GM18502 (cell line): ENCODE measurements at regions not wholly inside any gene's neighbourhood (a gene's known extent, or its start where the extent isn't known, plus 50 kb on each side); places are given as distances from the start of the nearest gene placed in this dataset.

Source experiments
- ATAC-seq: cut with Tn5 transposase; IDR thresholded peaks from one replicate; pipeline ENCODE4 v1.9.1; 2021; ENCODE audit warnings: mild to moderate bottlenecking; ENCODE audit not compliant: unreplicated experiment, poor library complexity

GRCh38 chr6:159450815-159451465 lies 242.1 kb downstream of the SOD2 start:
- ATAC-seq, result no peak

DNA sequence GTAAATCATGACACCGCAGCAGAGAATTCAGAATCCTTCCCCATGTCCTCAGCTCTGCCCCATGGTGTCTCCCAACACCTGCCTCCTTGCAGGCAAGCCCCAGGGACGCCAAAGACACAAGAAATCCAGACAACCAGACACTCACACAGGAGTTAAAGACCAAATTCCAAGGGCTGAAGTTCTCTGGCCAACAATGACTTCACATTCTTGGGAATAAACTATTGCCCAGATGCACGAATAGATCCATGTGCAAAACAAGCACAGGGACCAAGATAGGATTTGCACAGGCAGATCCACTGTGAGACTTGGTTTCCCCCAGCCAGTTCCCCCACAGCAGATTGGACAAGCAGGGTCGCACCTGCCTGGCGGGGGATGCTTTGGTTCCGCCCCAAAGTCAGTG lies 246.7 kb downstream of the SOD2 start:
- no peak for ATAC-seq

- ATAC-seq, result no peak
Observed at GRCh38 chr6:159445351-159445750, 247.7 kb downstream of the SOD2 start.

DNA sequence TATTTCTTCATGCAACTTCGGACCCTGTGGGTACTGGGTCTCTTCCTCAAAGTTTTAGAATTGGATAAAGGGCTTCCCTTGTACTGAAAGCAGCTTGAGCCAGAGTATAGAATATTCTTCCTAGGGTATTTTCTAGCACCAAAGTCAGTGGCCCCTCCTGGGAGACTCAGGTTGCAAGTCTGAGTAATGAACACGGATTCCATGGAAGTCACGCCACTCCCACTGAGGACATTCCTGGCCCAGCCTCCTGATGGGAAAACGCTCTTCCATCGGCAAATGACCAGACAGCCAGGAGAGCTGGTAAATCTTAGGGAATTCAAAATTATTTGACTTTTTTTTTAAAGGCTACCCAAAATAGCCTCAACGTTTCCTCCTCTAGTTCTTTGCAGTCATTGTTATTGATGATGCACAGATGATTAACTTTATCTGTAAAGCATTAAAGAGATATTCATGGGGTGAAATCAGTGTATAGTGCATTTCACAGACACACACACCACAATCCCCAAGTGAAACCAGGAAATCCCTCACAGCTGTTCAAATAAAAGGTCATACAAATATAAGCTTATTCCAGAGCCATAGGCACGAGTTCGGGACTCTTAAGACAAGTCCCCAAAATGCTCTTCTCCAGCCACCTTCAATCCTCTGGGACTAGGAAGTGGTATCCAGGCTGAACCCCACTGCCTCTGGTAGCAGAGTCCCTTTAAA lies 248.8 kb downstream of the SOD2 start:
- no peak for ATAC-seq

DNA sequence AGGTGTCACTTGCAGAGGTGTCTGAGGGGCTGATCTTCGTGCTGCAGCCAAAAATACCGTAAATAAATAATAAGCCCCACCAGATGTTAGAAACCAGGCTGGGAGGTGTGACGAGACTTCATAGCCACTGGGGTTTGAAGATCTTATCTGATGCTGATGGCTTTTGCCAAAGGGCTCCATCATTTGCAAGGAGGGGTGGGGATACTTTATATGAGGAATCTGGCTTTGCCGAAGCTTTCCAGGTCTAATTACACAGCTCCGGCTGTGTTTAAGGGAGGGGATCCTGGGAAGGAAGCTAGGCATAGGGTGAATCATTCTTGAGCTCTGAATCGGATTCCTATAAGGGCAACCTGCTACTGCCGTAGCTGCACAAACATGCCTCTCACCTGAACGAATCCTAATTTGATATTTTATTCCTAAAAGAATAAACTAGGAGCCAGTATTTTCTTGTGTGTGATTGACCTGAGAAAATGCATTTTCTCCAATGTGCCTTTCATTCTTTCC lies 249.6 kb downstream of the SOD2 start:
- ATAC-seq, result no peak

GRCh38 chr6:159441704-159441981 lies 251.4 kb downstream of the SOD2 start:
- no peak for ATAC-seq

DNA sequence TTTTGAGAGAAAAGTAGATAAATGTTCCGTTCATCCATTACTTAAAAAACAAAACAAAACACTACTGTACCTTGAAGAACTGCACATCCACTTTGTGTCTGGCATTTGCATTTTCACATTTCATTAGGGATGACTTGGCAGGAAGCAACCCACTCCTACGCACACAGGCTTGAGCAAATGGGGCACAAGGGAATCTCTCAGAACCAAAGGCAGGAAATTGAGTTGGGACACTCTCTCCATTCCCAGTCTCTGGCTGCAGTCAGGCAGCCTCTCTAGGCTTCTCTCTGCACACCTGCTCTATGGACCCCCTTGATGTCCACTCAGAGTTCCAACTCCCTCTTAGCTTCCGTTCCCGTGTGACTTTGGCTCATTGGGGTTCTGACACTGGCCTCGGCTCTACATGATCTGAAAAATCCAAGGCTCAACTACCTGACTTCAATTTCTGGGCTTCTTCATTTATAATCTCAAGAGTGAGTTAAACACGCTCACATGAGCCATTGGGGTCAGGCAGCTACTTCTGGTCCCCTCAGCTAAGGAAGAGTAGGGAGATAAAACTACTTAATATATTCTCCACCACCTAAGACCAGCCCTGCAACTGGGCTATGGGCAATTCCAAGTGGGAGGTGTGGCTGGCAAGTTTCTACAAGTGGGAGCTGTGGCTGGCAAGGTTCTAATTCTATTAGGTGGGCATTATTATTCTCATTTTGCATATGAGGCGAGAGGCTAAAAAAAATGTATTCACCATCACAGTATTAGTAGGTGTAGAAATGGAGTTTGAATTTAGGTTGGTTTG lies 251.9 kb downstream of the SOD2 start:
- no peak for ATAC-seq

GRCh38 chr6:159440349-159440748 lies 252.7 kb downstream of the SOD2 start:
- no peak for ATAC-seq

- no peak for ATAC-seq
Observed at GRCh38 chr6:159439651-159440050, 253.4 kb downstream of the SOD2 start.

DNA sequence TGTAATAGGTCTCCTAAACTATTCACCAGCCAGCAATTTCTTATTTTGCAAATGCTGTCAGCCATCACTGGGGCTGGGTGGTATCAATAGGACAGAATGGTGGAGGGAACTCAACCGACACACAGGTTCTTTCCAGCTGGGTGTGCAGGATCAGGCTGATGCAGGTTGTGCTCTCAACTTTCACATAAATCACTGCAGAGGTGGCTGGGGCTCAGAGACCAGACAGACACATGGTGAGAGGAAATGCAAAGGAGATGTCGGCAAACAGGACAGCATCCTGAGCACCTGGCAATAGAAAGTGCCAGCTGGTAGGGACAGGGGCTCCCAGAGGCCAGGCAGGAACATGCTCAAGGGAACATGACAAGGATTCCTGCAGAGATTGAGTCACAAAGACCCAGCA lies 254.9 kb downstream of the SOD2 start:
- no peak for ATAC-seq

- ATAC-seq, result no peak
Observed at GRCh38 chr6:159436581-159436980, 256.5 kb downstream of the SOD2 start.

- ATAC-seq, result no peak
Observed at GRCh38 chr6:159435701-159436100, 257.3 kb downstream of the SOD2 start.

DNA sequence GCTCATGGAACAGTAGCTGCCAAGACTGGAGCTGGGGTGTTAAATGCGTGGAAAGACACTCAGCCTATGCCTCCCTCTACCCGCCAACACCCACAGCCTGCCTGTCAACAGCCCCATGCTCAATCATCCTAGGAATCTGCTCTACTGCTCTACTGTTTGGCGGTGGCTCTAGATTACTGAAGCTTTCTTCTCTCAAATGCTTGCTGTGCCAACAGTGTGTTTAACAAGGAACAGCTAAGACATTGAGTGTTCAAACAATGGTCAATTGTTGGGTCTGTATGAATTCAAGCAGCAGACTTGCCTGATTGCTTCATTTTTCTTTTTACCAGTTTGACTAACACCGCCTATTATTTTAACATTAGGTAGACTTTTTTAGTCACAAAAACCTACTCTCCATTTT lies 258.6 kb downstream of the SOD2 start:
- no peak for ATAC-seq

DNA sequence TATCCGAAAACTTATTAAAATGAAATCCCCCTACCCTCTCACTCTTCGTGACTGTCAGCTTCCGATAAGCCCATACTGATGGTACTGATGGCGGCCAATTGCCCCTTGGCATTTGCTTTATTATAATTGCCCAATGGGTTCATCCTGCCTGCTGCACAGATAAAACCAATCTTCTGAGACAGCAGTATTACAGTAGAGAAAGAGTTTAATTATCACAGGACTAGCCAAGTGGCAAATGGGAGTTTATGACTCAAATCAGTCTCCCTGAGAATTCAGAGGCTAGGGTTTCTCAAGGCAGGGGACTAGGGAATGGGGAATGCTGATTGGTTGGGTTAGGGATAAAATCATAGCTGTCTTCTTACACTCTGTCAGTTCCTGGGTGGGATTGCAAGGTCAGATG lies 259.5 kb downstream of the SOD2 start:
- ATAC-seq, result no peak

DNA sequence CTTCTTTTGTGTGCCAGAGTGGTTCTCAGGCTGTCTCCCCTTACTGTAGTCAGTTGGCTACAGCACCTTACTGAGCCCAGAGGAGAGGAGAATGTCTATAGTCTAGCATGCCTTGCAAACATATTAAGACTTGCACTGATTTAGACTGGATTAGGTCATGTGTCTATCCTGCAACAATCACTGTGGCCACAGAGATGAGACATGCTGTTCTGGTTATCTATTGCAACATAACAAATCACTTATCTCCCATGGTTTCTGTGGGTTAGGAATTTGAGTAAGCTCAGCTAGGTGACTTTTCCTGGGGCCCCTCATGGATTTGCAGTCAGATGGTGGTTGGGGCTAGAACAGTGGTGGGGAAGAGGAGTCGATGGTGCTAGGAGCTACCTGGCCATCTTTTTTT lies 261.3 kb downstream of the SOD2 start:
- no peak for ATAC-seq

DNA sequence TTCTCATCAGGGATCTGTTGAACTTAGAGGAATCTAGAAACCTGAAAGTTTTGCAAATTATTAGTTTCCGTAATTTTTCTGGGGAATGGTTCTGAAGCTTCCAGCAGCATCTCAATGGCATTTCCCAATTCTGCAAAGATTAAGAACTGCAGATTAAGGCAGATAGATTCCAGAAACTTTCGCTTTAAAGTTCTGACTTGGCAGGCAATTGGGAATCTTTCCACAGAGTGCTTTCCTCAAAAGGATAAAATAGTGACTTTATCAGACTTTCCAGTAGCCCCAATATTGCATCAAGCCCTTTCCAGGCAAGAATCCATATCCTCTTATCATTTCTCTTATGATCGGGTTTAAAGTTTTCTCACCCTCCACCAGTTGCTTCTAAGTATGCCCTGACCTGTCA lies 261.1 kb downstream of the FNDC1 start:
- ATAC-seq, result no peak

- no peak for ATAC-seq
Observed at GRCh38 chr6:159429433-159429832, 260.2 kb downstream of the FNDC1 start.

DNA sequence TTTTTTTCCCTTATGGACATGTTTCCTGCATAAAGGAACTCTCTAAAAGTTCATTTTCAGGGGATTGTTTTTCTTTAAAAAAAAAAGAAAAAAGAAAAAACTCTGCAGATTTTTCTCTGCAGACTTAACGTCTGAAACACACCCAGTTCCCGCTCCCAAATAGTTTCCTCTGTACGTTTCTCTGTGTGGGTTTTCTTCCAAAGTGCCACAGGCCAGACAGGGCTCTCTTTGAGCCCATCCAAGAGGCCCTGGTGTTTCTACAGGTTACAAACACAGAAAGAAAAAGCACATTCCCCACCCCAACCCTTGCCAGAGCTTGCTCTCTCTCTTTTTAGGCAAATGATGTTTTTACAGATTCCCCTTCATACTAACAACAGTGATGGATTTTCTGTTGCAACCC lies 258.6 kb downstream of the FNDC1 start:
- no peak for ATAC-seq

DNA sequence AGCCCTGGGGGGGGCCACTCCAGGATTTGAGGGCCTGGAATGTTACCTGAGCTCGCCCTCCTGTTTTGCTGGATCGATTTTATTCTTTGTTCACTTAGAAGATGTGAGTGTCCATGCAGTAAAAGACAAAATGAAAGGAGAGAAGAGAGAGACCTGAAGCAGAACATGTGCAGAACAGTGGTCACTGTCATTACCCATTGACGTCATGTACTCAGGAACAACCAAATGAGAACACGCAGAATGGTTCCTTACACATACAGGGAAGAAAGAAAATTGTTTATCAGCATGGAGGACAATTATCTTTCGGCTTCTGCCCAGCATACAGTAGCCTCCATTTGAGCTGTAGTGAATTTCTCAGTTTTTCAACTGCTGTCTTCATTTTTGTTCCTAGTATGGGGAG lies 258.1 kb downstream of the FNDC1 start:
- ATAC-seq, result no peak

GRCh38 chr6:159425421-159425820 lies 256.2 kb downstream of the FNDC1 start:
- no peak for ATAC-seq
